SKM-1 treated with dmso at 0.1 percent for 144 hours (cell line): ENCODE measurements at regions not wholly inside any gene's neighbourhood (a gene's known extent, or its start where the extent isn't known, plus 50 kb on each side); places are given as distances from the start of the nearest gene placed in this dataset.

Experiments used
- DNase-seq: peaks from one replicate; lab custom pipeline; 2025; ENCODE audit not compliant: unreplicated experiment; lab: John Stamatoyannopoulos, UW

DNA sequence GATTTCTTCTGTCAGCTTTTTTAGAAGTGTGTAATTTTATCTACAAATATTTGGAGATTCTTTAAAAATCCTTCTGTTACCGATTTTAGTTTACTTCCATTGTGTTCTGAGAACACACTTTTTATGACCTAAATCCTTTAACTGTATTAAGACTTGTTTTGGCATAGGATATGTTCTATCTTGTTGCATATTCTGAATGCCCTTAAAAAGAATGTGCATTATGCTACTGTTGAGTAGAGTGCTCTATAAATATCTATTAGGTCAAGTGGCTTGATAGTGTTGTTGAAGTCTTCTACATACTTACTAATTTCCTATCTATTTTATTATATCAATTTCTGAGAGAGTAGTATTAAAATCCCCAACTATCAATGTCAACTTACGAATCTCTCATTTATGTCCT, 502.2 kb downstream of the MAFB start:
- no peak for DNase-seq

DNA sequence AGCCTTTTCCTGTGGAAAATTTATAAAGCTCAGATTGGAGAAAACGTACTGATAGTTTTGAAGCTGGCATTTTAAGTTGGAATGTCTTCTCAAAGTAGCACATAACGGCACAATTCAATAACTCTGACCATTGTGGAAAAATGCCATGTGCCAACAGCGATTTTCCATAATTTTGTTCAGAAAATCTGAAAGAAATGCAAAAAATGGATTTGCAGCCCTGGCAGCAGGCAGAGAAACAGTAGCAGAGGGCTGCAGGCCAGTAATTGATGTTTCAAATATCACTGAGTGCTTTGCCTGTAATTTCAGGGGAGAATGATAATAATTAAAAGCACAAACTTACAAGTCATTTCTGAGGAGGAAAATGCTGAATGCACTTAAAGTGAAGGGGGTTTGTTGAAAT, 507.4 kb downstream of the MAFB start:
- DNase-seq: no peak

DNA sequence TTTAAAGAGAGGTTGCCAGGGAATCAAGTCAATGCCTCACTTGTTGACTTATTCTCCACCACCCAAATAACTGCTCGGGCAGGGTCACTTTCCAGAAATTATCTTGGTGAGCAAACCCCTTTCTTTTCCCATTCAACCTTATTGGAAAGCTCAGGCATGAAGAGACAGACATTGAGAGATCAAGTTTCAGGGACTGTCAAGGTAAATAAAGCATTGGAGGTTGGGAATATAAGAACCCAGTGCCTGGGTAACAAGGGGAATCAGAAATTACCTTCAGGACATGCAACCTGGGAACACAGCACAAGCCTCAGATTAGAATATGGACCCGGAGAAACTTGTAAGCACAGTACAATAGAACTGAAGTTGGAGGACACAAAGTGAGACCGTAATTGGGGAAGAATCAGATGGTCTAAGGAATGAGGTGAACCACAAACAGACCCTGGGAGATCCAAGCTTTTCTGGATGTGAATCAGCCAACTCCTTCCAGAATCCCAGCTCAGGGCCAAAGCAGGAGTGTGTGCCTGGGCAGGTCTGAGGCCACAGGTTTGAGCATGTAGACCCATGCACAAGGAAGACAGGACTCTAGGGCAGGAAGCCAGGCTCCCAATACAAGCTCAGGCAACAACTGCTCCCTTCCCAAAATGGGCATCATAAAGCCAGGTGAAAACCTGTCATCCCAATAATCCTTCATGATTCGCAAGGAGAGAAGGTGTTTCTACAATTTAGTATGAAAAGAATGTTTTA, 512.8 kb downstream of the MAFB start:
- DNase-seq: no peak

DNA sequence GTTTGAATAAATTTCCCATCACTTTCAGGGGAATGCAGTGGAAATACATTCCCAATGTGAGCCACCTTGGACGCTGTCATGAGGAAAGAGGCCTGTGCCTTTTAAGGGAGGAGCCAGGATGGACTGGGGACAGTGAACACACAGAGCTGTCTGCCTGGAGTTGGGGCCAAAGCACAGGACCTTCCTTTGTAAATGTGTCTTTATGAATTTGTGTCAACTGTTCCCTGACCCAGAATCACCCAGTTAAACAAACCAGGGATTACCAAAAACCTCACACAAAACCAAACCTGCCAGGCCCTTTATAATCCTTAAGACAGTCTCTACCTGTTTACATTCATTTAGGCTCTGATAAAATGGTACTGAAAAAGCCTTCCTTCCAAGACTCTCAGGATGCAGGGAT, 513.7 kb downstream of the MAFB start:
- no peak for DNase-seq

DNA sequence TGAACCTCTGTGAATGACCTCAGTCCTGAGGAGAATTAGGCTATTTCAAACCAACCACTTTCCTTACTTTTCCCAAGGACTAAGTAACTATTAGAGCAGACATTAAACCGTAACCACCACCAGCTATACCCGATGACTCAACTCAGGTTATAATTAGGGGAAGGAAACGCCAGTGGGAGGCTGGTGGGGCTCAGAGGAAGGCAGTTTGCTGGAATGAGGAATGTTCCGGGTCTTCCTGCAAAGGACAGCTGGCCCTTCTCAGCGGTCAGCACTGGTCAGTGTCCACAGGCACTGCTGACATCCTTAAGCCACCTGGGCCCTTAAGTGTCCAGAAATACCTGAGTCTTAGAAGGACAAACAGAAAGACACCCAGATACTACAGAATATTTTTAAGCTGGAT, 515.2 kb downstream of the MAFB start:
- DNase-seq: no peak

DNA sequence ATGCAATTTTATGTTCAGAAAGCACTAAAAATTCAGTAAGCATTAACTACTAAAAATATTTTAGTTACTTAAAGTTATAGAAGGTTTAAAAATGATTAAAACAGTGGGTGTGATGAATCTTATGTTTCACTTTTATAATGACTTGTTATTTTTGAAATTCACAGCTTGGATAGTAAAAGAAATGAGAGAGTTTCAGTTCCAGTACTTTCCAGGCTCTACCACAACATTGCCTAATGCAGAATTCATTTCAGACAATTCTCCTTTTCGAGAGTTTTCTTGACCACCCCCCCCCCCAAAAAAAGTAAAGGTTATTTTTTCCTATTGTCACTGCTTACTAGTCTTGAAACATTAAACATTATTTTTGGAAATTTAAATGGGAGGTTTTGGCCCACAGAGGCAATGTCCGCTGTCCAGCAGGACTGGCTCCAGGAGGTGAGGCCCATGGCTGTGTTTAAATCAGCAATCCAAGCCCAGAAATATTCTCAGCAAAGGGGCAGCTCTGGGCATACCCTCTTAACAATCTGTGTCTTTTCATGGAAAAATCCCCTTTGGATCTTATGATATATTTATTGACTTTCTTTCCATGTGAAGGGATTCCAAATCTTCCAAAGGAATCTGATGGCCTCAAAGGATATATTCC, 519.9 kb downstream of the MAFB start:
- DNase-seq: no peak

DNA sequence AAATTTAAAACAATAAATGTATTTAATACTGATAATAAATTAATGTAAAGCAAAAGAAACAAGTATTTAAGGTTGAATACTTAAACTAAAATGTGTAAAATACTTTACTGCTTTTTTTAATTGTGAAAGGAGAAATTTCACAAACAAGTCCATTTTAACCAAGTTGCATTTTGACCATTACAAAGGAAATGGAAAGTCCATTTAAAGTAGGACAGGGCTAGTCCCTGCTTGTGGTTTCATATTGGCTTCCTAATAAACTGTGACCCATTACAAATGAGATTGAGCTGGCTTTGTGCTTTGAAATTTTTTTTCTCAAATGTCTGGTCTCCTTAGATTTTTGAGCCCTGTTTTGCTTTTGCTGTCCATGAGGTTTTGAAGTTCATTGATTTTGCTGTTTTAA, 527.6 kb downstream of the MAFB start:
- DNase-seq: no peak

DNA sequence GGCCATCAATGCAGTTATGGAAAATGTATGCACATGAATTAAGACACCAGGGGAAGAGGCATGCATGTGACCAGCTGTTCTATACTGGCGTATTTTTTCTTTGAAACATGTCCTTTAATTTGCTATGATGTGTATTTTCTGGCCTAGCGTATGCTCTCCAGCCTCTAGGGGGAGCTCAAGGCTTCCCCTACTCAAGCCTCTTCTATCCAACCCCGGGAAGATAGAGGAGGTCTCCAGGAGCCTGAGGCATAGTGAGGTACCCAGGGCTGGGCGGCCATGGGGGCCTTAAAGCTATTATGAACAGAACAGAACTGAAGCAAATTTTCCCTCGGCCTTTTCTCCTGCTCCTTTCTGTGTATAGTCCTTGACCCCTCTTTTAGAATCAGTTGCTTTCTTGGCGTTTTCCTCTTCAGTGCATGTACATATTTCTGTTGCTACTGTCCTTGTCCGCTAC, 528.9 kb downstream of the MAFB start:
- DNase-seq: peak; percentile 44

DNA sequence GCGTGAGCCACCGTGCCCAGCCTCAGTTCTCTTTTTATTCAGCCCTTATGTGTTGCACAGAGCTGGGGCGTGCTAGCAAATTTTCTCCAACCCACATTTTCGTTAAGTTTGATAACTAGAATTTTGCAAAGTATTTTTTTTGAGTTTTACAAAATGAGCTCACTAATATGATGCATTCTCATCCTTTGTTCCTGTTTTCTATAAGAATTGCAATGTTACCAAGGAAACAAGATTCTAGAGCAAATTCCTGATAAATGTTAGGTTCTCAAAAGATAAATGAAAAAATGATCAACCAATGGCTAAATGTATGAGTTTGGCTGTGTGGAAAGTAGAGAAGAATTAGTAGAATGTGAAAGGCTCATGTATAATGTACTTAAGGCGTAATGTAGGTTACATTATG, 529.8 kb downstream of the MAFB start:
- no peak for DNase-seq

DNA sequence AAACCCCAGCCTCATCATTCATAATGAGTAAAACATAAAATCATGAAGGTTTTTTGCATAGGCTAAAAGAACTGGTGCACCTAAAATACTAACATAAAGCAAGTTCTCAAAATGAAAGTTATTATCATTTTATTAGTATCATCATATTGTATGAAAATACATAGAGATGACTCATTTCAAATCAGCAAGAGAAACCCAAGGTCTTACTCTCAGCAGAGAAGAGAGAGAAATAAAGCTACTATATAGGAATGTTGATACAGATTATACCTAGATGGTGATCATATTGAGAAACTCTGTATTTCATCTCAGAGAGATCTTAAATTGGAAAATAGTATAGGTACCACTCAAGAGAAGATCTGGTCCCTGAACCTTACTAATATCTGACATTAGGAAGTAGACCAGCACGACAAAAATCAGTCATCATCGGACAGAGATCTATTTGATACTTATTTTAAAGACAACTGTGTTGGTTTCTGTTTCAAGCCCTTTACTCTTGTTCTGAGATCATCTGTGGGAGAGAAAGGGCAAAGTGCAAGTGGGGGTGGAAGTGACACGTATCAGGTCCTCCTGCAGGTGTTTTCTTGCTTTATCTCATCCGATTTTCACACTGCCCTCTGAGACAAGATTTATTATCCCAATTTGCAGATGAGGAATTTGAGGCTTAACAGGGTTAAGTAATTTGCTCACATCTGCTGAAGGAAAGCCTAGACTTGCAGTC, 532.3 kb downstream of the MAFB start:
- DNase-seq: no peak

DNA sequence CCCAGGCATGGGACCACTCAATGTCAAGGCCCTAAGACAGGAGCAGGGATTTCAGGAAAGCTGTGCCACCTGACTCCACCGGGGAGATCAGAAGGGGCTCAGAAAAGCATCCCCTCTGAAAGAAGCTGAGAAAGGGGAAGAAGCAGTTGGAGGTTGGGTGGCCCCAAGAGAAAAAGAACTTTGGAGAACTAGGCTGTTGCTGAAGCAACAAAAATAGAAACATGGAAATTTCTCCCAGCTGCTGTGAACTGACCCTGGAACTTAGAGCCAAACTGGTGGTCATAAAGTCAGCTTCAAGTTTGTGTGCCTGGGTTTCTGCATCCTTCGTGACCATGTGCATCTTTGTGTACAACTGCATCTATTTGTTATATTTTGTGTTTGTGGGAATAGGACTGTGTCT, 534.5 kb downstream of the MAFB start:
- no peak for DNase-seq

DNA sequence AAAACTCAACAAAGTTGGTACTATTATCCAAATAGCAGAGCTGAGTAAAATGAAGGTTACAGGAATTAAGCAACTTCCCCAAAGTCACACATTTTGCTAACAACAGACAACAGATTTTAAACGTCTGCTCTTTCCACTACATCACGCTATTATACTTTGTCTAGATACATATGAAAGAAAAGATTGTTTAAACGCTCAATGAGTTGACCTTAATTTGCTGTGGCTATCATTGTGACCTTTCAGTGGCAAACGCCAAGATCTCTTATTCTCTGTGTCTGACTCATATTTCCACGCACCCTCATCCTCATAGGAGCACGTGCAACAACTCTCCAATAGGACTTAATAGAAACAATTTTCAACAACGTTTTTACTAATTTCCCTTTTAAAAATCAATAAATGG, 540.1 kb downstream of the MAFB start:
- no peak for DNase-seq

DNA sequence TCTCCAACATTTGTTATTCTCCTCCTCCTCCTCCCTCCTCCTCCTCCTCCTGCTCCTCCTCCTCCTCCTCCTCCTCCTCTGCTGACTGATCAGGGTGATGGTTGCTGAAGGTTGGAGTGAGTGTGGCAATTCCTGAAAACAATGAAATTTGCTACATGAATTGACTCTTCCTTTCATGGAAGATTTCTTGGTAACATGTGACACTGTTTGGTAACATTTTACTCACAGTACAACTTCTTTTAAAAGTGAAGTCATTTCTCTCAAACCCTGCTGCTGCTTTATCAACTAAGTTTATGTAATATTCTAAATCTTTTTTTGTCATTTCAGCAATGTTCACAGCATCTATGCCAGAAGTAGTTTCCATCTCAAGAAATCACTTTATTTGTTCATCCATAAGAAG, 543.0 kb downstream of the MAFB start:
- no peak for DNase-seq

DNA sequence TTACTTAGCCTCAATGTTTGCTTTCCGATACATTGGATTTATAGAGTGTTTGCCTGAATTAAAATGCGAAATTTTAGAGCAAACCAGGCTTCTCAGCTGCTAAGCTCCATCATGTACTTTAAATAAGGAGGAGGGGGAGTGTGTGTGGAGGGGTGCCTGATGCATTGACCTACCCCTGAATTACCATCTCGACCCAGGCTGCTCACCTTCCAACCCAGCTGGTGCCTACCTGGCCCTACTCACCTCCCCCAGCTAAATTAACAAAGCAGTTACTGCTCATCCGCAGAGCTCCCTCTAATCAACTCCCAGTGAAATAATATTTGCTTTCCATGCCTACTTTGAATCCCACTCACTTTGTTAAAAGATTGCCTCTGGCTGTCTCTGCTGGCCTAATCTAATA, 544.5 kb downstream of the MAFB start:
- no peak for DNase-seq

DNA sequence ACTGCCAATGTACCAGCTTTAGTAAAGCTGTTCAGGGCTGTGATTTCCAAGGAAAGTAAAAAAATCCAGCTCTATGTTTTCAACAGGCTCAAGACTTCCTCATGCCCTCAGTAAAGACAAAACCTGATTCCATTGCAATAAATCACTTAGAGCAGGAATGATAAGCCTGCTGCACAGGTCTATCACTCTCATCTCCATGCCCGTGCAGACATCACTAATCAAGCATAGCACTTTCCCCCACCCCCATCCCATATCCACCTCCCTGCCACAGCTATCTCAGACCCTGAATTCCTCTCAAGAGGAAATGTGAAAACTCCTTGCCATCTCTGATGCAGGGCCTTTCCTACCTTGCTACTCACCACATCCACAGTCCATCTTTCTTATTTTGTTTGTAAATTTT, 554.9 kb downstream of the MAFB start:
- DNase-seq: no peak

DNA sequence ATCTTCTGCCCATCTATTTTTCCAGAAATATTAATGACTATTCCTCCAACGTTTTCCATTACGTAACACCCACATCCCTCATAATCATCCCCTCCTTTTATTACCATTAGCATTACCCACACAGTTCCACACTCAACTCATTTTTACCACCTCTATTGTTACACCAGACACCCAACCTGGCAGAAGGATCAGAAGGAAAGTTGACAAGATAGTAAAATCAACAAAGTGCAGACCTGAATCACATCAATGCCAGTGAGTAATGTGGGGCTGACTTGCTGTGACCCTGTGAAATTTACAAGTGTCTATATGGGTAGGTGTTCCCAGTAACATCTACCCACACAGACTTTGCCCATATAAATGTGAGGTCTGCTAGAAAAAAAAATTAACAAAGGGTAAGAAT, 568.2 kb downstream of the MAFB start:
- no peak for DNase-seq

DNA sequence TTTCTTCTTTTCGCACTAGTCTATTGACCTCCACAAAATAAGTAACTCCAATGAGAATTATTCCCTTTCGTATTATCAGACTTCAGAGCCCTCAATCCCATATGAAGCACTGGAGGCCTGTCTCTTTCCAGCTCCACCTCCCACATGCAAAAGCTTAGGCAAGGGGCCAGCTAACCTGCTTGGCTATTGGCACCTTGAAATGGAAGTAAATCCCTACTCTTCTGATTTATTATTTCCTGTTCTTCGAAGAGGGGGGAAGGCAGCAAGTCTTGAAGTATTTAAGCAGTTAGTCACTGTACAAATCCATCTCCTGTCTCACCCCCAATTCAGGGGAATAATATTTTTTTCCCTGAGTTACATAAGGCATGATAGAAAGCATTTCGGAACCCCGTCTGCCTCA, 577.8 kb downstream of the MAFB start:
- no peak for DNase-seq

DNA sequence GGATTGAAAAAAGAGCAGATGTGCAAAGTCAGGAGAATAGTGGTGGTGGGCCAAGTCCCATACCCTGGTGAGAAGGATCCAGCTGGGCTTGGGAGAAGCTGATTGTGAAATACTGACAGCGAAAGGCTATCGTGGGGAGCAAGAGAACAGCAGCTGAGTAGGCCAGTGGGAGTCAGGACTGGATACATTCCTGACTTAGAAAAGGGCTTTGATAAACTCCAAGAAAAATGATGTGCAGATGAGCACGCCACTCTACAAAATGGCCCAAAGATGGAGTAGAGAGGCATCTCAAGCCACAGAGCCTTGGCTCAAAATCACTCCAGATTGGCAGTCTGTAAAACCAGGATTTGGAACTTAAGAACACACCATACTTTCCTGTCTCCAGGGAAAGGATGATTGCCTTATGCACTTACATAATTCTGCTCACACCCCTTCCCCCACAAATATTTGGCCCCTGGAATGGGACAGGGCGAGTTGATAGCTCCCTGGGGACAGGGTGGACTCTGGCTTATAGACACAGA, 578.7 kb downstream of the MAFB start:
- no peak for DNase-seq

DNA sequence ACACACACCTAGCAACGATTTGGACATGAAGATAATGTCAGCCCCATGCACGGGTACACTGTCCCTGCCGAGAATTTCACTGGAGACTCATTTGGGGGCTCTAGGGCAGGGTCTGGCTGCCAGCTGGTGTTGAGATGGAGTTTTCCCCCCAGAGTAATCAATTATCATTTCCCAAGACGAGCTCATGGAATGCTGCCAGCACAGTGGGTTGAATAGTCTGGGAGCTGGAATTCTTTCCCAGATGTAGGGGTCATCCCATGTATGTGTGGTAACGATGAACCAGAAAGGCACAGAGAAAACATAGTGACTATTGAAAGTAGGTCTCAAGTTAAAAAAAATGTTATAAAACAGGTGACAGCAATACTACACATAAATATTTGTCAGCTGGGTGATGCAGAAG, 579.9 kb downstream of the MAFB start:
- DNase-seq: no peak

DNA sequence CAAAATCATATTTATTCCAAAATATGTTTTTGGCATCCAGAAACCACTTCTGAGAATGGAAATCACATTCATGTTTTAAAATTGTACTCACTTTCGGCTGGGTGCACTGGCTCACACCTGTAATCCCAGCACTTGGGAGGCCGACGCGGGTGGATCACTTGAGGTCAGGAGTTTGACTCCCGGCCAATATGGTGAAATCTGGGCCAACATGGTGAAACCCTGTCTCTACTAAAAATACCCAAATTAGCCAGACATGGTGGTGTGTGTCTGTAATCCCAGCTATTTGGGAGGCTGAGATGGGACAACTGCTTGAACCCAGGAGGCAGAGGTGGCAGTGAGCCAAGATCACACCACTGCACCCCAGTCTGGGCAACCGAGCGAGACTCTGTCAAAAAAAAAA, 580.7 kb downstream of the MAFB start:
- no peak for DNase-seq

DNA sequence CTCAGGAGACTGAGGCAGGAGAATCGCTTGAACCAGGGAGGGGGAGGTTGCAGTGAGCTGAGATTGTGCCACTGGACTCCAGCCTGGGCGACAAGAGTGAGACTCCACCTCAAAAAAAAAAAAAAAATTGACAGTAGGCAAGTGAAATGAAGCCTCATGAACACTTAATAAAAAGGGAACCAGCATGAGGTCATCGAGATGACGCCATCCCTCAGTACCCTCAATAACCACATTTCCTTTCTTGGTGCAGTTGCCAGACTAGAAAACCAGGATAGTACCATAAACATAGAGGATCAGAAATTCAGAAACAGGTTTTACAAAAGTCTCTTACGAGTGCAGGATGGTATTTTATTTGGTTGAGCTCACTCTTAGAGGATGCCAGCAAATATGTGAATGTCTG, 584.1 kb downstream of the MAFB start:
- no peak for DNase-seq

DNA sequence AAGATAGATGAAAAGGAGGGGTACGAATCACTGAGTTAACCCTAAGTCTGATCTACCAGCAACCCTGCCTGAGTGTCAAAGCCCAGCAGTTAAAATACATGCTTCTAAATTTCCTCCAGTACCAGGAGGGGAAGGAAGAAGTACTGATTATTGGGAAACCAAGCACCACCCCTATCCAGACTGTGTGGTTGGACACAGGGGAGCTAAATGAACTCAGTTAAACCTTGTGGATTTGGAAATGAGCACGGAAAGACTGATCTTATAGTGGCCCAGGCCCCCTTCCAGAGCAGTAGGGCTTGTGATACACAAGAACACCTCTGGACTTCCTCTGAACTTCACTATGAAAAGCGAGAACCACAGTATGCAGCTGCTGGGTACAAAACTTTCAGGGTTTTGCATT, 585.6 kb downstream of the MAFB start:
- DNase-seq: no peak
